ENCODE measurements at regions not wholly inside any gene's neighbourhood (a gene's known extent, or its start where the extent isn't known, plus 50 kb on each side); places are given as distances from the start of the nearest gene placed in this dataset.

- no peak for DNase-seq (ENCODE audit: low read depth)
- TF ChIP-seq, protein P1, sequence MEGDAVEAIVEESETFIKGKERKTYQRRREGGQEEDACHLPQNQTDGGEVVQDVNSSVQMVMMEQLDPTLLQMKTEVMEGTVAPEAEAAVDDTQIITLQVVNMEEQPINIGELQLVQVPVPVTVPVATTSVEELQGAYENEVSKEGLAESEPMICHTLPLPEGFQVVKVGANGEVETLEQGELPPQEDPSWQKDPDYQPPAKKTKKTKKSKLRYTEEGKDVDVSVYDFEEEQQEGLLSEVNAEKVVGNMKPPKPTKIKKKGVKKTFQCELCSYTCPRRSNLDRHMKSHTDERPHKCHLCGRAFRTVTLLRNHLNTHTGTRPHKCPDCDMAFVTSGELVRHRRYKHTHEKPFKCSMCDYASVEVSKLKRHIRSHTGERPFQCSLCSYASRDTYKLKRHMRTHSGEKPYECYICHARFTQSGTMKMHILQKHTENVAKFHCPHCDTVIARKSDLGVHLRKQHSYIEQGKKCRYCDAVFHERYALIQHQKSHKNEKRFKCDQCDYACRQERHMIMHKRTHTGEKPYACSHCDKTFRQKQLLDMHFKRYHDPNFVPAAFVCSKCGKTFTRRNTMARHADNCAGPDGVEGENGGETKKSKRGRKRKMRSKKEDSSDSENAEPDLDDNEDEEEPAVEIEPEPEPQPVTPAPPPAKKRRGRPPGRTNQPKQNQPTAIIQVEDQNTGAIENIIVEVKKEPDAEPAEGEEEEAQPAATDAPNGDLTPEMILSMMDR (conservative IDR thresholded peaks at IDR 0.05; ENCODE audit: low read length): no peak
- H3K4me3 ChIP-seq (ENCODE audit: low read length): no peak overlapping the region
These were observed 104.6 kb upstream of the INSIG1 start for GRCh38 chr7:155192961-155193640.

- no peak for DNase-seq (ENCODE audit: low read depth)
- no peak overlapping the region for H3K4me3 ChIP-seq (ENCODE audit: low read length)
- TF ChIP-seq, protein P1 (conservative IDR thresholded peaks at IDR 0.05; ENCODE audit: low read length): no peak
These were observed 104.0 kb upstream of the INSIG1 start for GRCh38 chr7:155193716-155194115.

- TF ChIP-seq, protein P1 (conservative IDR thresholded peaks at IDR 0.05; ENCODE audit: low read length): no peak
- DNase-seq (ENCODE audit: low read depth): no peak
- H3K4me3 ChIP-seq (ENCODE audit: low read length): no peak overlapping the region
These were observed 103.1 kb upstream of the INSIG1 start for GRCh38 chr7:155194382-155195140.

DNA sequence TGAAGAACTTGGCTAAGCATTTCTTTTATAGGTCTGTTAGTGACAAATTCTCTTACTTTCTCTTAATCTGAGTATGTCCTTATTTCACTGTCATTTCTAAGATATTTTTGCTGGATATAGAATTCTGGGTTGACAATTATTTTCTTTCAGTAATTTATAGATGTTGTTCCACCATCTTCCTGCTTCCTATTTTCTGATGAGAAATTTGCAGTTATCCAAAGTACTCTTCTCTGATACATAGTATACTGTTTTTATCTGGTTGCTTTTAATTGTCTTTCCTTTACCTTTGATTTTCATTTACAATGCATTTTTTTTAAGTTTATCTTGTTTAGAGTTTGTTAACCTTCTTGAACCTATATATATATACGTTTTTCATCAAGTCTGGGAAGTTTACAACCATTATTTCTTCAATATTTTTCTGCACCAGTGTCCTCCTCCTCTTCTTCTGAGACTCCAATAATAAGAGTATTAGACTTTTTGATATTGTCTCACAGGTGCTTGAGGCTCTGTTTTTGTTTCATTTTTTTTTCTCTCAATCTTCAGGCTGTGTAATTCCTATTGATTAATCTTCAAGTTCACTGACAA, 101.6 kb upstream of the INSIG1 start:
- no peak for DNase-seq (ENCODE audit: low read depth)
- no peak overlapping the region for H3K4me3 ChIP-seq (ENCODE audit: low read length)
- TF ChIP-seq, protein P1 (conservative IDR thresholded peaks at IDR 0.05; ENCODE audit: low read length): no peak

DNA sequence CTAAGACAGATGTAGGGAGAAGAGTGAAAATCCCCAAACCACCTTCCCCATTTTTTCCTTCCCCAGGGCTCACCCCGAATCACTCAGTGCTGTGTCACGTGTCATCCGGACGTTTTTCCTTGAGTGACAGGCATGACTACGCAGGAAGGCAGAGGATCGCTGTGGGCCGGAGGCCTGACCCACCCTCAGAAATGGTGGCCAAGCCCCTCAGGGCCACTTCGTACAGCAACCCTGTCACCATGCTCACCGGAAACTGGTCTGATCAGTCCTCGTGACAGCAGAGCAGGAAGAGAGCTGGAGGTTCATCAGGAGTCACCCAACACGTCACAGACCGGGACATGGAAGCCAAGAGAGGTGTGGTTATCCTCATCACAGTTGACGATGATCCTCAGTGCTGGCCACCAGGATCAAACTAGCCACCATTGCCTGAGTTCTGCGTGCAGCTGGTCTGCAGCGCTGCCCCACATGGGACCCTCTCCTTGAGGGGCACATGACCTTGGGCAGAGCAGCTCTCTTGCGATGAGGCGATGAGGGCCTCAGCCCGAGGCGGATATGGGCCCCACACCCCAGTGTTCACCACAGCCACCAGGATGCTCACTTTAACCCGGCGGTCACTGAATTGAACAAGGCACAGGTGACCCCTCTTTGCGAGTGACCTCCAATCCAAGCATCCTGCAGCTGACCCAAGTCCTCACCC, 99.3 kb upstream of the INSIG1 start:
- no peak for DNase-seq (ENCODE audit: low read depth)
- TF ChIP-seq, protein P1 (conservative IDR thresholded peaks at IDR 0.05; ENCODE audit: low read length): no peak
- no peak overlapping the region for H3K4me3 ChIP-seq (ENCODE audit: low read length)

DNA sequence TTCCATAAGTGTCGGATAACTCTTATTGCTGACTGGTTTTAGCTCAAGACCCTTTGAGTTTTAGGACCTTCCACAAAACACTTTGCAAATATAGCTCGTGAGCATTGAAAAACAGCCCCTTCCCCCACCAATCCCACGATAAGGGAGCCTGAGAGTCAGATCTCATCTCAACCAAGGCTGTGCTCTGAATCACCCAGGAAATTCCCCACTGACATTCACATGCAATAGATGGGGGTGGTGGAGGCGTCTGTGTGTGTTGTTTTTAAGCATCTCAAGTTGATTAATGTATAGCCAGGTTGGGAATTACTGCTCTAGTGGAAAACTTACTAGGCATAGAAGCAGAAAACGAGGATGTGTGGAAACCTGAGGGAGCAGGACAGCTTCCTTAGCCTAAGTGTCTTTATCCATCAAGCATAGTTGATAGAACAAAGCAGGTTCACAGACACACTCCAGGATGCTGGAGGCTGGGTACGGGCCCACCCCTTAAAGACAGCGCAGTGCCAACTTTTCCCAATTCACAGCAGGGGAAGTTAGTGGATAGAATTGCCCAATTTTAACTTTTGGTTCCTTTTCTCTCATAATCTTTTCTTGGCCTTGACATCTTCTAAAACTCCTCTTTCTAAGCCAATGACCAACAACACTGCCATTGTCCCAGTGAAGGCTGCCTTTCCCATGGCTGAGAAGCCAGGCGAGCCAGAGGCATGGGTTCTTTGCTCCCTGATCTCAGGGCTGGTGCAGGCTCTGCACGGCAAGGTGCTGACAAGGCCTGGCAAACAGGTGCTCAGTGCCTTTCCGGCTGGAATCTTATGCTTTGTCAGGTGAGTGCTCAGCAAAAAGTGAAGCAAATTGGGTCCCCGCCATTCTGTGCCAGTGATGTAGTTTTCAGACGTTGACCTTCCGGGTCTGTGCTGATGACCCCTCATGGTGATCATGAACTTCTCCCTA, 98.5 kb upstream of the INSIG1 start:
- DNase-seq (ENCODE audit: low read depth): peak; percentile 62
- H3K4me3 ChIP-seq (ENCODE audit: low read length): no peak overlapping the region
- TF ChIP-seq, protein P1 (conservative IDR thresholded peaks at IDR 0.05; ENCODE audit: low read length): no peak
